ENCODE measurements at regions not wholly inside any gene's neighbourhood (a gene's known extent, or its start where the extent isn't known, plus 50 kb on each side); places are given as distances from the start of the nearest gene placed in this dataset.

DNA sequence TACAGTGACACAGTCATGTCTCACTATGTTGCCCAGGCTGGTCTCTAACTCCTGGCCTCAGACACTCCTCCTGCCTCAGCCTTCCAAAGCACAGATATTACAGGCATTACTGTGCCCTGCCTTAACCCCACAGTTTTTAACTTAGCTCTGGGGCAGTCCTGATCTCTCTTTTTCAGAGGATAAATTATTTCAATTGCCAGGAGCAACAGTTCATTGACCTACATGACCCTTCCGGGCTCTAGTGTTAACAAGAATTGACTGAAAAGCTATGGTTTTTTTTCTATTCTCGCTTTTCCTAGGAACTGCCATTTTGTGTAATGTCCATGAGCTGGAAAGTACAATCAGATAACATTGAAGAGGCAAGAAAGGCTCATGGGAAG is 92.8 kb downstream of the HNRNPLL start:
- DNase-seq = no peak

DNA sequence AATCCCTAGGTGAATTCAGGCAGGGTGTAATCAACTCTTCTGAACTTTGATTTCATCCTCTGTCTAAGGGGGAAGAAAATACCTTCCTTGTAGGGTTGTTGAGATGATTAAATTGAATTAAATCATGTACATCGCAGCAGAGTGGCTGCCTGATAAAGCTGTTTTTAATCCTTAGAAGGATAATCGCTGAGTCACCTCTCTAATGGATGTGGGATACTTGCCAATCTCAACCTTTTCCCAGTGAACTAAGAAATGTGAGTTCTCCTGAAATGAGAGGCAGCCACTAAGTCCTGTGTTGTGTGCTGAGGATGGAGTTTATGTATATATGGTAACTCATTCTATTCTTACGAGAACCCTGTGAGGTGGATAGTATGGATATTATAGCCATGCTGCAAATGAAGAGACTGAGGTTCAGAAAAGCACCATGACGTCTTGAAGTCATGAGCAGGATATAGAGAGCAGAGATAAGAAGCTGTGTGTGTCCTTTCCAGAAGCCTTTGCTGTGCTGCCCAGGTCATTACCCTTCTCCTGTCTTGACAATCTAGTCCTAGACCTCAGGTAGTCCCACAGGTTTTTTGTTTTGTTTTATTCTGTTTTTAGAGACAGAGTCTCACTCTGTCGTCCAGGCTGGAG is 93.3 kb downstream of the HNRNPLL start:
- no peak for DNase-seq

DNA sequence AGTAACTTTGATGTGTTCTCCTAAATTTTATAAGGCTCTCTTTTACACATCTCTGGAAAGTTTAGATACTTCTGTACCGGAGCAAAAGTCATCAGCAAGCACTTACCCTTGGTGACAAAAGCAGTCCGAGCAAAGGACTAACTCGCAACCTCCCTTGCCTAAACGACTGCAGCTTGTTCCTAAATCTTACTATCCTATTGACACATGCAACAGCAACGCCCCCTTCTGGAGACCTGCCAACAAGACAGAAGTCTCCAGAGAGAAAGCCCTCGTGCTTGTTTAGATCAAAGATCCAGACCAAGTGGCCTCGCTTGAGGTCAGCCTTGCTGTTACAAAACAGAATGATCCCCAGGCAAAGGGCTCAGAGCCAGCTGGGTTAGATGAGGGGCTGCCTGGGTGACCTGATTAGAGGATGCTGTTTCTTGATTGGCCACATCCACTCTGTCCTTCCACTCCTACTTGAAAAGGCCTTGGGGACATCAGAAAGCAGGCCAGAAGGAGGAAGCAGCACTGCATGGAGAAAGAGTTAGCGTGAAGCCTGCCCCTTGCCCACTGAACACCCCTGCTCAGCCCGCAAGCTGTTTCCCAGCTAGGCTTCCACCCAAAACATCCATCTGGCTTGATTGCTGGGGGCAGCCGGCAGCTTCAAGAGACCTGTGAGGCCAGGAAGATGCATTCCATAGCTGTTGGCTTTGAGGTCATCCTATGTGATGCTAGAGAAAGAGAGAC is 94.3 kb downstream of the HNRNPLL start:
- DNase-seq = peak; percentile 91

- DNase-seq = no peak
Observed at GRCh38 chr2:38507712-38508111, 95.0 kb downstream of the HNRNPLL start.

GRCh38 chr2:38505779-38506178 is 96.9 kb downstream of the HNRNPLL start:
- no peak for DNase-seq

DNA sequence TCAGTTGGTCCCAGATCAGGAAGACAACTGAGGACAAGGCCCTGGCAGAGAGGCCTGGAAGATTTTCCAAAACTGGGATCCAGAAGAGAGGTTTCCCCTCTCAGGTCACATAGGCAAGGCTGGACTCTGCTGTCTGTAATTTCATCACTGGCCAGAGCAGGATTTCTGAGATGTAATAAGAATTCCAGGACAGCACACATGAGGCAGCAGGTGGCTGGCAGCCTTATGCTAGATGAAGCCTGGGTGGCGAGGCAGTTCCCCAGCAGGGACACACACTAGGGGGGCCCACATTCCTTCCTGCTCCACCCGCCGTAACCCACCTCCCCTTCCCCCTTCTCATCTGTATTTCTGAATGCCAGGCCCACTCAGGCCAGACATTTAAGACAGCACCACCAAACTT is 98.6 kb downstream of the HNRNPLL start:
- no peak for DNase-seq

DNA sequence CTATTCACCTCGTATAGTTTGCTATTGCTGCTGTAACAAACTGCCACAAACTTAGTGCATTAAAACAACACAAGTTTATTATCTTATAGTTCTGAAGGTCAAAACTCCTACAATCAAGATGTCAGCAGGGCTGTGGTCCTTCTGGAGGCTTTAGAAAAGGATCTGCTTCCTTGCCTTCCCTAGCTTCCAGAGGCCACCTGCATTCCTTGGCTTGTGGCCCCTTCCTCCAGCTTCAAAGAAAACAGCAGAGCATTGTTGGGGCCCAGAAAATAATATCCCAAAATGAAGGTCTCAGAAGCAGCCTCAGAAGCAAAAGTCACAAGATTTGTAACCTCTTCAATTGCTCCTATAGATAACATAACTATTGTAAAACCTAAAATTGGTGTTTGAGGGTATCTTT is 100.6 kb downstream of the HNRNPLL start:
- DNase-seq = no peak

DNA sequence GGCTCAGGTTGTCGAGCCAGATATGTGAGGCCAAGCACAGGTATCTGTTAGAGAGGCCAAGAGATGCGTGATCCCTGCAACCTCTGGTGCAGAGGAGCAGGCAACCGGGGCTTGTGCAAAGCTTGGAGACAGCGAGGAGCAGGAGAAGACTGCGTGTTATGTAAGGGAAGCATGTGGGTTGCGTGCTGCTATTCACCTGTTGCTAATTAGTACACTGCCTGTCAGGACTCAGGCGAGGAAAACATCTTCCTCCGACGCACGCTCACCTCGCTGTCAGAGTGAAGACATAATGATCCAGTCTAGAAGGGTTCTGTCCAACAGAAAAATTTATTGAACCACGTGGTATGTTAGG is 102.5 kb downstream of the HNRNPLL start:
- DNase-seq = no peak

DNA sequence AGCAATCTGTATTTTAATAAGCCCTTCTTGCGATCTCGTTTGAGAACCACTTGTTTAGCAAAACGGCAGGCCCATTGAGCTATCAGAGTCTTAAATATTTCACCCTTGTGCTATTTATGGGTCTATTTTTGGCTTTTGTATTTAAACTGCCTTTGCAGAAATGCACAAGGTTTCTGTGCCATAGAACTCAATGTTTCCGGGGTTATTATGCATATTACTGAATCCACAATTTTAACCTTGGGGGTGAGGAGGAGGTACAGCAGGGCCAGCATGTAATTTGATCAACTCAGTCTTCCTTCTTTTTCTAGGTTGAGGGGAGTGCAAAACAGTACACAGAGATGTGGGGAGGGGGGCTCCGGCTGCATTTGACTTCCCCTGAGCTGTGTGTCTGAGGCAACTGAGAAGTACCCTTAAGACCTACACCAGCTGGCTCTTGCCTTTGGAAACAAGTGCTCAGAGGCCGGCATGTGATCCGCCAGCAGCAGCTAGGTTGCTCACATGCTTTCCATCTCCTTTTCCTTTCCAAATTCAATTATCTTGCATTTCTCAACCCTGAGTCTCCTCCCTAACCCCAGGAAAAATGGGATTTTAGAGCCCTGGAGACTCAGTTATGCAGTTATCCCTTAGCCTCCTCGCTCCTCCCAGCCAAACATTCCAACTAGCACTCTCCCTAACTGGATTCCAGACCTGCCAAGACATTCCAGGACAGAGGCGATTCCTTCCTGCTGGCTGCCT is 103.0 kb downstream of the HNRNPLL start:
- no peak for DNase-seq

GRCh38 chr2:38498045-38498481 is 104.7 kb downstream of the HNRNPLL start:
- no peak for DNase-seq

- DNase-seq = no peak
Observed at GRCh38 chr2:38497670-38498037, 105.1 kb downstream of the HNRNPLL start.

DNA sequence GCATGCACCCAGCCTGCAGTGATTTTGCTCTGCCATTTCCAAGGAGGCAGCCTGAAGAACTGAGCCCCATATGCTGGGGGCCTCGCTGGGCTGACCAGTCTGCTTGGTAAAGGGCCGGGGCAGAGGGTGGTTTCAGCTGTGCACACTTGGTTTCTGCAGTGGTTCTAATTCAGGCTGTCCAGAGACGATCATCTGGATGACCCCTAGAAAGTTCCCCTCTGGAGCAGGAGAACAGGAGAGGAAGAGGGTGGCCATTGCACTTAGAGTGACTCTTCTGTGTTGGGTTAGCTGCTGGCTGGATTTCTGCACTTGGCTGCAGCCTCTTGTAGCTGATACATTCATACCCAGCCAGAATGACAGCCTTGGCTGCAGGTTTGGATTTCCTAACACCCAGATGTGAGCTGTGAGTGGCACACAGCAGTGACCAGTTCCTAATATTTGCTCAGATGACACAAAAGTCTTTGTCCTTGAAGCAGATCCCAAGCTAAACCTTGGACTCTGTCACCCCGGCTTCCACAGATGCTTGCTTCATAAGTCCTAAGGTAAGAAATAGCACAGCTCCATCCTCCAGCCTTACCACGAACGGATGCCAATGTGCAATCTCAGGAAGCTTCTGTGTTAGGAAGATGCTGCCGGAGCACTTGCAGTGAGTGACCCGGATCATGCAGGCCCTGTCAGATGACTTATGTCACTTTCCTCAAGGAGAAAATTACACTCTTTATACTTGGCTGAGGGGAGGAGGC is 105.6 kb downstream of the HNRNPLL start:
- DNase-seq = no peak

- no peak for DNase-seq
Observed at GRCh38 chr2:38495880-38496279, 106.8 kb downstream of the HNRNPLL start.

GRCh38 chr2:38494394-38494793 is 108.3 kb downstream of the HNRNPLL start:
- no peak for DNase-seq

DNA sequence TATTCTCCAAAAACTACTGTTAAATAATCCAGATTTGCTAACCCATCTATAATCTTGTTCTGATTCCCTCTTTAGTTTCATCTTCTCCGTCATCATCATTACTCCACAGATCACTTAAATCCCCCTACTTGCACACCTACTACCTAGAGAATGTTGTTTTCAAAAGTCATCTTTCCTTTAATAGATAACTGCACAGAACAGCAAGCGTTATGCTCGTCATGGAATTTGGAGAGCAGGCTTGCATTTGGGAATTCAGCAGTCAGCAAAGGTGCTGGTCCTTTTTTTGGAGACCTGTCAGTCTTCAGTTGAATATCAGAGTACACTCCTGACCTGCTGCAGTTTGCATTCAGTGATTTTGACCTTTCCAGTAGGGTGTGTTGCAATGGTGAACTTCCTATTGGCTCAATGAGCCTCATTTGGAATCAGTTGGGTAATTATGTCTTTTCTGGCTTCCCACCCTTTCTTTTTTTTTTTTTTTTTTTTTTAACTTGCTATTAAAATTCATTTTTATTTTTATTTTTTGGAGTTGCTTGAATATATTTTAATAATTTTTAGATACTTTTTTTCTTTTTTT is 110.6 kb downstream of the HNRNPLL start:
- DNase-seq = peak; percentile 42

DNA sequence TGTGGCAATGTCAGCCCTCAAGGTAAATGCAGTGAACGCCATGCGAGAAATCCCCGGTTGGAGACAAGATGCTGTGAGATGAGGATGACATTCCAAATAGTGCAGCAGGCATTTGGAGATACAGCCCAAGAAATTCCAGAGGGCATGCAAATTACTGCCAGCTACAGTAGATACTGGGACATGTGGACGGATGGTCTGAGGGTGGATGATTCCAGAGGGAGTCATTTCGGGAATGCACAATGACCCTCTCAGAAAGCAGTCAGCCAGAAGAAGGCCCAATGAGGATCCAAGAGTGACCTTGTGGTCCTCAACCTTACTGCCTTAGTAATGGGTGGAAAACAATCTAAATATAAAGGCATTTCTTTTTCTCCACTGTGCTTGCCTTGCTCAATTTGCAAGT is 111.3 kb downstream of the HNRNPLL start:
- DNase-seq = no peak

- no peak for DNase-seq
Observed at GRCh38 chr2:38489846-38490245, 112.8 kb upstream of the ATL2 start.

GRCh38 chr2:38487852-38488251 is 110.8 kb upstream of the ATL2 start:
- DNase-seq = no peak

DNA sequence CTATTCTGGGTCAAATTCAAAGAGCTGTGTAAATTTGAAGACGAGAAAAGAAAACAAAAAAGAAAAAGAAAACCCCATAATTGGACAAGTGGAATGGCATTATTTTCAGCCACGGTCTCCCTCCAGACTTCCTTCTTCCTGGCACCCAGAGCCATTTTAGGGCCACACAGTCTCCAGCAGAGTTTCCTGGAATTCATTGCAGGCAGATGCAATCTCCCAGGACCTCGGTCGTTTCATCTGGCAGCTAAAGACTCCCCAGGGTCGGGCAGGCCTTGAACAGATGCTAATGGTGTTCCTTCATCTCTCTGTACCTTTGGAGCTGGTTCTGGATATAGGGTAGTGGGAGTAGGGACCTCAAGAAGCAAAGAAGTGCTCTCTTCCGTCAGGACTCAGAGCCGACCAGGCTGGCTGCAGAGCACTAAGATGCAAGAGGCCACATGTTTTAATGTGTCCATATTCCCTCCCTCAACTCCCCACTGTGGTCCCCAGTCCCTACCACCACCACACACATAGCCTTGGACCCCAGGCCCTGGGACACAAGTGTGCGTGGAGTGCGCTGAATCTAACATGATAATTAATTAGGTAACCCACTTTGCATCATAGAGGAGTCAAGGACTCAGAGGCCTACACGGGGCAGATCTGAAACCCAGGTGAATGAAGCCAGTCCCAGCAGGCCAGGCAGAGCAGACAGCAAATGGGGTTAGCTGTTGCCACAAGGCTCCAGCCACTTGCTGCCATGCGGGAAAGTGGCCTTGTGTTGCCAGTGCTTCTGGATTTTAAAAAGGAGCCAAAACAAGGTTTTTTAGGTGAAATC is 109.3 kb upstream of the ATL2 start:
- no peak for DNase-seq

DNA sequence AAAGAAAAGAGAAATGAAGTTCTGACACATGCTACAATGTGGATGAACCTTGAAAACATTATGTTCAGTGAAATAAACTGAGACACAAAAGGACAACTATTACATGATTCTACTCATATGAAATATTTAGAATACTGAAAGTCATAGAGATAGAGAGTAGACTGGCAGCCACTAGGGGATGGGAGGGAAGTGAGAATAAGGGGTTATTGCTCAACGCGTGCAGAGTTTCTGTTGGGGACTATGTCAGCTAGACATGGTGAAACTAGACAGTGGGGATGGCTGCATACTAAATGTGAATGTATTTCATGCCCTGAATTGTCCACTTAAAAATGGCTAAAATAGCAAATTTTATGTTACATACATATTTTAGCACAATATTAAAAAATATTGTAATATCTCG is 108.7 kb upstream of the ATL2 start:
- DNase-seq = peak; percentile 90

DNA sequence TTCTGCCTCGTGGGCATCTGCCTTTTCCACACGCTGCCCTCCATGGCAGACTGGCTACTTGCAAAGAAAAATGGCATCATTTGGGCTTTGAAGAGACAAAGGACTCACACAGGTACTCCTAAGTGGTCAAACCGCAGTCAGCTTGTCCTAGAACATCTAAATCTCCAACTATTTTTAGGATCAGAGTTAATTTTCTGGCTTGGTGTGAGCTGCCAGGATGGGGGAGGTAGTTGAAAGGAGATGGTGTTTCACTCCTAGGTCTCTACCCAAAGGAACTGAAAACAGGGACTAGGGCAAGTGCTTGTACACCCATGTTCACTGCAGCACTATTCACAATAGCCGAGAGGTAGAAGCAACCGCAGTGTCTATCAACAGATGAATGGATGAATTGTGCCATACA is 107.9 kb upstream of the ATL2 start:
- DNase-seq = no peak

DNA sequence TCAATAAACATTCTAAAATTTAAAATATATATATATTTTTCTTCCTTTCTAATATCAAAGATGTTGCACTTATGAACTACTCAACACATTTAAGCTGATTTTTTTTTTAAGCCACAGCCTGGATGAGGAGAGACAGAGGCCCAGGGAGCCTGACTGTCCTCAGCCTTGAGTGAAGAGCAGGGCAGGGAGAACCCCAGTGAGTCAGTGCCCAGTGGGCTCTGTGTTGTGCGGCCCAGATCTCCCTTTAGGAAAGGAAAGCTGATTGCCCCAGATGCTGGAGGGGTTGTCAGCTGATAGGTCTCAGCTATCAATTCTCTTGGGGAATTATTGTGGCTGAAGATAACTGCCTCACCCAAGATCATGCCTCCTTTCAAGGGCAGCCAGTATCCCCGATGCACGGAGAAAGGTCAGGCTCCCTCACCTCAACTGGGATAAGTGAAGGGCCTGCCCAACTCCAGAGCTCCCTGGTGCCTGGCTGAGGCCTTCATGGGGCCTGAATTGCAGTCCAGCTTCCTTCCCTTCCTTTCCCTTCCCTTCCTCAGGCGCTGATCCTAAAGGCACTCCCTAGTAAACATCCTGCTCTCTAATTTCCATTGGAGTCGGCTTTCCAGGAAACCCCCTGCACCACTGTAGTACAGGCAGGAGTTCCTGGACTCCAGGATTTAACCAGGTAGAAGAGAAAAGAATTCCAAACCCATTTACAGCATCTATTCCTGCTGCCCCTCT is 106.9 kb upstream of the ATL2 start:
- DNase-seq = no peak
